IMR-90 (cell line): ENCODE measurements at regions not wholly inside any gene's neighbourhood (a gene's known extent, or its start where the extent isn't known, plus 50 kb on each side); places are given as distances from the start of the nearest gene placed in this dataset.

Experiments
- ATAC-seq: fragments of 200-7000 bp; cut with Tn5 transposase; 2 replicates; pipeline ENCODE4 v1.9.1; 2020; ENCODE audit warnings: low read depth, mild to moderate bottlenecking, moderate library complexity
- BruUV-seq: library from RNA; stranded (reverse); fragments of 400-500 nt; replicated peaks from 2 replicates; lab custom pipeline; 2021; lab: Mats Ljungman, UMichigan
- CTCF ChIA-PET: fragments of 300-600 bp; formaldehyde crosslinking; extraction: SDS; loops from one replicate; lab custom pipeline; 2021; ENCODE audit warnings: antibody characterized with exemption; lab: Yijun Ruan, JAX
- POLR2A ChIA-PET: fragments of 300-600 bp; sonication (Branson Sonifier 250); formaldehyde crosslinking; loops from one replicate; lab custom pipeline; 2022; ENCODE audit warnings: antibody characterized with exemption; ENCODE audit not compliant: unreplicated experiment; lab: Charles Lee
- DNase-seq: peaks from one replicate; pipeline ENCODE4 v3.0.0; 2013
- H2AFZ ChIP-seq: replicated peaks from 2 replicates; pipeline ENCODE3; 2013; ENCODE audit warnings: low read length, mild to moderate bottlenecking; ENCODE audit not compliant: poor library complexity
- H2AK5ac ChIP-seq: 2 replicates; pipeline ENCODE4 v1.6.1; 2013; ENCODE audit warnings: low read depth, low read length, inconsistent platforms
- H2AK9ac ChIP-seq: replicated peaks from 2 replicates; pipeline ENCODE3; 2013; ENCODE audit warnings: mild to moderate bottlenecking, low read depth, low read length, moderate library complexity; ENCODE audit not compliant: poor library complexity
- H2BK120ac ChIP-seq: 2 replicates; pipeline ENCODE4 v1.6.1; 2013; ENCODE audit warnings: low read depth, low read length, inconsistent platforms
- H2BK15ac ChIP-seq: 3 replicates; pipeline ENCODE4 v1.6.1; 2013; ENCODE audit warnings: low read depth, low read length, inconsistent platforms
- H2BK20ac ChIP-seq: 2 replicates; pipeline ENCODE4 v1.6.1; 2013; ENCODE audit warnings: low read depth, mild to moderate bottlenecking, inconsistent platforms, low read length, moderate library complexity
- H2BK5ac ChIP-seq: 2 replicates; pipeline ENCODE4 v1.6.1; 2013; ENCODE audit warnings: mild to moderate bottlenecking, low read depth, low read length, inconsistent platforms; ENCODE audit not compliant: poor library complexity, severe bottlenecking
- H3K14ac ChIP-seq: replicated peaks from 2 replicates; pipeline ENCODE4 v1.6.1; 2013; ENCODE audit warnings: low read depth, low read length, inconsistent platforms
- H3K18ac ChIP-seq: 2 replicates; pipeline ENCODE4 v1.6.1; 2013; ENCODE audit warnings: low read depth, low read length, control low read depth
- H3K23ac ChIP-seq: 2 replicates; pipeline ENCODE4 v1.6.1; 2013; ENCODE audit warnings: low read depth, low read length, inconsistent platforms
- H3K27ac ChIP-seq: 2 replicates; pipeline ENCODE4 v1.5.1; 2013; ENCODE audit warnings: mild to moderate bottlenecking, control low read depth, low read length; ENCODE audit not compliant: insufficient read depth
- H3K27me3 ChIP-seq: 2 replicates; pipeline ENCODE4 v1.6.1; 2013; ENCODE audit warnings: low read length; ENCODE audit not compliant: control insufficient read depth, insufficient read depth
- H3K36me3 ChIP-seq: 2 replicates; pipeline ENCODE4 v1.6.1; 2013; ENCODE audit warnings: low read length, mixed read lengths; ENCODE audit not compliant: control insufficient read depth, insufficient read depth
- H3K4ac ChIP-seq: 2 replicates; pipeline ENCODE4 v1.6.1; 2013; ENCODE audit warnings: low read depth, low read length, inconsistent platforms
- H3K4me1 ChIP-seq: 2 replicates; pipeline ENCODE4 v1.6.1; 2013; ENCODE audit warnings: low read length, mixed read lengths; ENCODE audit not compliant: control insufficient read depth, insufficient read depth
- H3K4me2 ChIP-seq: 2 replicates; pipeline ENCODE4 v1.6.1; 2013; ENCODE audit warnings: low read depth, mild to moderate bottlenecking, control low read depth, low read length, moderate library complexity
- H3K4me3 ChIP-seq: 2 replicates; pipeline ENCODE4 v1.5.1; 2013; ENCODE audit warnings: low read depth, mild to moderate bottlenecking, control low read depth, low read length, moderate library complexity; ENCODE audit not compliant: insufficient read depth
- H3K56ac ChIP-seq: 2 replicates; pipeline ENCODE4 v1.6.1; 2013; ENCODE audit warnings: low read length, inconsistent platforms; ENCODE audit not compliant: insufficient read depth; ENCODE audit errors: extremely low read depth
- H3K79me1 ChIP-seq, 2 experiments: 2 replicates each; pipeline ENCODE4 v1.6.1; 2013; ENCODE audit warnings: low read length in 2 of 2, inconsistent platforms in 1 of 2, low read depth in 1 of 2
- H3K9ac ChIP-seq: 2 replicates; pipeline ENCODE4 v1.6.1; 2013; ENCODE audit warnings: low read depth, low read length, control low read depth
- H3K9me1 ChIP-seq: 2 replicates; pipeline ENCODE4 v1.6.1; 2013; ENCODE audit warnings: low read length, inconsistent platforms; ENCODE audit not compliant: insufficient read depth
- H3K9me3 ChIP-seq: 2 replicates; pipeline ENCODE4 v1.6.1; 2013; ENCODE audit warnings: low read length; ENCODE audit not compliant: control insufficient read depth, insufficient read depth
- H4K20me1 ChIP-seq: 2 replicates; pipeline ENCODE4 v1.6.1; 2013; ENCODE audit warnings: low read length, inconsistent platforms; ENCODE audit not compliant: insufficient read depth
- H4K5ac ChIP-seq: 2 replicates; pipeline ENCODE4 v1.6.1; 2013; ENCODE audit warnings: mild to moderate bottlenecking, low read depth, low read length, control low read depth
- H4K8ac ChIP-seq, 2 experiments: 2 replicates each; pipeline ENCODE4 v1.6.1; 2013; ENCODE audit warnings: low read depth in 2 of 2, low read length in 2 of 2, control low read depth in 1 of 2, inconsistent platforms in 1 of 2
- H4K91ac ChIP-seq: 2 replicates; pipeline ENCODE4 v1.6.1; 2013; ENCODE audit warnings: low read depth, low read length, inconsistent platforms; ENCODE audit not compliant: insufficient read depth
- BHLHE40 ChIP-seq: fragments of 150-350 bp; IDR thresholded peaks from 2 replicates; pipeline ENCODE4 v1.6.1; 2016; ENCODE audit warnings: mild to moderate bottlenecking, low read depth, low read length
- CHD1 ChIP-seq: IDR thresholded peaks from 2 replicates; pipeline ENCODE4 v1.6.1; 2012; ENCODE audit warnings: low read depth, low read length, improper control_type of control experiment
- MAZ ChIP-seq: IDR thresholded peaks from 2 replicates; pipeline ENCODE4 v1.6.1; 2012; ENCODE audit warnings: low read depth, mild to moderate bottlenecking, low read length, improper control_type of control experiment, moderate library complexity, borderline replicate concordance
- MXI1 ChIP-seq: IDR thresholded peaks from 2 replicates; pipeline ENCODE4 v1.6.1; 2012; ENCODE audit warnings: low read depth, mild to moderate bottlenecking, low read length, moderate library complexity, borderline replicate concordance
- NFE2L2 ChIP-seq: fragments of 150-350 bp; IDR thresholded peaks from 2 replicates; pipeline ENCODE4 v1.6.1; 2016; ENCODE audit warnings: low read depth, mild to moderate bottlenecking, low read length
- POLR2A ChIP-seq: IDR thresholded peaks from 2 replicates; pipeline ENCODE4 v1.6.1; 2012; ENCODE audit warnings: mild to moderate bottlenecking, low read depth, low read length
- RAD21 ChIP-seq: IDR thresholded peaks from 2 replicates; pipeline ENCODE4 v1.6.1; 2012; ENCODE audit warnings: low read length, improper control_type of control experiment
- RFX5 ChIP-seq: IDR thresholded peaks from 2 replicates; pipeline ENCODE4 v1.8.0; 2012; ENCODE audit warnings: low read depth, mild to moderate bottlenecking, low read length, moderate library complexity
- WGBS, 2 experiments: methylation state at CpG; one replicate each; pipeline versions ENCODE4 v1.1.5 to v1.1.7; 2013; ENCODE audit warnings: missing lambda C conversion rate in 2 of 2; ENCODE audit not compliant: insufficient read length in 1 of 2; ENCODE audit errors: extremely low coverage in 2 of 2; 5-methylcytosine and 5-hydroxymethylcytosine counted together
- dilution Hi-C: fragments of 300-500 bp; cut with HindIII; formaldehyde crosslinking; loops from one replicate; pipeline ENCODE4 v1.14.3; 2018; ENCODE audit warnings: low sequenced_read_pairs; ENCODE audit not compliant: unreplicated experiment
- in situ Hi-C: fragments of 300-500 bp; cut with MboI; formaldehyde crosslinking; loops from 3 replicates; pipeline ENCODE4 v1.14.3; 2019; ENCODE audit warnings: low sequenced_read_pairs, inconsistent platforms, mixed read lengths
- intact Hi-C: fragments of 100-400 bp; cut with micrococcal nuclease; formaldehyde crosslinking; loops from 2 replicates; pipeline ENCODE4 v1.10.0; 2022
- TF ChIP-seq, protein P1 (sequence below): conservative IDR thresholded peaks from 2 replicates; pipeline ENCODE4 v1.5.1; 2012; ENCODE audit warnings: mild to moderate bottlenecking, low read depth, low read length, improper control_type of control experiment
- TF ChIP-seq, protein P2 (sequence below): fragments of 150-350 bp; IDR thresholded peaks from 2 replicates; pipeline ENCODE4 v1.6.1; 2017; ENCODE audit warnings: mild to moderate bottlenecking, antibody characterized with exemption, low read length, low read depth

DNA sequence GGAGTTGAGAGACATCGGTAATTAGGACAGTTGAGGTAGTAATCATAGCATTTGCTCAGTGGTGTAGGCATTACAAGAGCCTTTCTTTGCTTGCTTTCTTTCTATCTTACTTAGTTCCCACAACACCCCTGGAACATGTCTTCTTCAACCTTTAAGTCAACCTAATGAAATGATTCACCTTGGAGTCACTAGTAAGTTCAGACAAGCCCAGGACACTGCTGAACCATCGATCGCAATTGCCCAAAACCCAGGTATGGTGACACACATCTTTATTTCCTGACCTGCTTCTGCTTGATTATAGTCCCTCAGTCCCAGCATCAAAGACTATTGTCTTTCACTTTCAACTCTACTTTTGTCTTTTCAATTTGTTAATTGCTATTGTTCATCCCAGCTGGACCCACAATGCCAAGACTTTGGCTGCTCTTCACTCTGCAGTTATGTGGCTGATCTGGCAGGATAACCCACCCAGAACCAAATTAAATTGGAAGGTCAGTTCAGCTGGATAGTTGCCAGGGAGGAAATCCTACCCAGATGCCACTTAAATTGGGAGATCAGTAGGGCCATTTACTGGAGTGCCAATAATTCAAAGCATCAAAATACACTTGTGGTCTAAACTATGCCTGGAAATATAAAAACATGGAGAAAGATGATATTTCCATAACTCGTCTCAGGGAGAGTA is 272.9 kb downstream of the RWDD3 start:
- dilution Hi-C loops = no loop called here
- H2AK5ac ChIP-seq = no peak overlapping the region
- H3K18ac ChIP-seq = no peak overlapping the region
- POLR2A ChIA-PET = no interaction called here
- no peak overlapping the region for H3K27ac ChIP-seq
- no peak overlapping the region for H2AK9ac ChIP-seq
- no TSS peak for BruUV-seq
- H3K27me3 ChIP-seq = no peaks in the 10 kb centered on the region
- H4K20me1 ChIP-seq = no peaks in the 10 kb centered on the region
- intact Hi-C loops = no loop called here
- no peak overlapping the region for H3K4ac ChIP-seq
- no peaks in the 10 kb centered on the region for H3K9me3 ChIP-seq
- H3K56ac ChIP-seq = no peak overlapping the region
- H3K4me2 ChIP-seq = no peak overlapping the region
- in situ Hi-C loops = no loop called here
- TF ChIP-seq, protein P1, sequence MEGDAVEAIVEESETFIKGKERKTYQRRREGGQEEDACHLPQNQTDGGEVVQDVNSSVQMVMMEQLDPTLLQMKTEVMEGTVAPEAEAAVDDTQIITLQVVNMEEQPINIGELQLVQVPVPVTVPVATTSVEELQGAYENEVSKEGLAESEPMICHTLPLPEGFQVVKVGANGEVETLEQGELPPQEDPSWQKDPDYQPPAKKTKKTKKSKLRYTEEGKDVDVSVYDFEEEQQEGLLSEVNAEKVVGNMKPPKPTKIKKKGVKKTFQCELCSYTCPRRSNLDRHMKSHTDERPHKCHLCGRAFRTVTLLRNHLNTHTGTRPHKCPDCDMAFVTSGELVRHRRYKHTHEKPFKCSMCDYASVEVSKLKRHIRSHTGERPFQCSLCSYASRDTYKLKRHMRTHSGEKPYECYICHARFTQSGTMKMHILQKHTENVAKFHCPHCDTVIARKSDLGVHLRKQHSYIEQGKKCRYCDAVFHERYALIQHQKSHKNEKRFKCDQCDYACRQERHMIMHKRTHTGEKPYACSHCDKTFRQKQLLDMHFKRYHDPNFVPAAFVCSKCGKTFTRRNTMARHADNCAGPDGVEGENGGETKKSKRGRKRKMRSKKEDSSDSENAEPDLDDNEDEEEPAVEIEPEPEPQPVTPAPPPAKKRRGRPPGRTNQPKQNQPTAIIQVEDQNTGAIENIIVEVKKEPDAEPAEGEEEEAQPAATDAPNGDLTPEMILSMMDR = no peak
- TF ChIP-seq RAD21 = no peak
- TF ChIP-seq MAZ = no peak
- no peak for TF ChIP-seq CHD1
- TF ChIP-seq, protein P2, sequence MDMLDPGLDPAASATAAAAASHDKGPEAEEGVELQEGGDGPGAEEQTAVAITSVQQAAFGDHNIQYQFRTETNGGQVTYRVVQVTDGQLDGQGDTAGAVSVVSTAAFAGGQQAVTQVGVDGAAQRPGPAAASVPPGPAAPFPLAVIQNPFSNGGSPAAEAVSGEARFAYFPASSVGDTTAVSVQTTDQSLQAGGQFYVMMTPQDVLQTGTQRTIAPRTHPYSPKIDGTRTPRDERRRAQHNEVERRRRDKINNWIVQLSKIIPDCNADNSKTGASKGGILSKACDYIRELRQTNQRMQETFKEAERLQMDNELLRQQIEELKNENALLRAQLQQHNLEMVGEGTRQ = no peak
- TF ChIP-seq RFX5 = no peak
- no peak for TF ChIP-seq NFE2L2
- TF ChIP-seq POLR2A = no peak
- TF ChIP-seq BHLHE40 = no peak
- TF ChIP-seq MXI1 = no peak
- H3K23ac ChIP-seq = no peak overlapping the region
- no peak overlapping the region for H4K8ac ChIP-seq
- no peak overlapping the region for H2BK120ac ChIP-seq
- H3K9ac ChIP-seq = no peak overlapping the region
- no peak overlapping the region for H2BK15ac ChIP-seq
- CTCF ChIA-PET = no interaction called here
- H3K9me1 ChIP-seq = no peaks in the 10 kb centered on the region
- no peak overlapping the region for H2BK20ac ChIP-seq
- H2BK5ac ChIP-seq = no peak overlapping the region
- no peak overlapping the region for H3K4me3 ChIP-seq
- ATAC-seq (no peak), DNase-seq (no peak)
- 100% methylated on average over 2 of the region's 4 CpGs; no CpG with 5 or more reads in 1 of the 2 experiments for WGBS, 2 experiments
- H3K14ac ChIP-seq = no peak overlapping the region
- no peaks in the 10 kb centered on the region for H3K36me3 ChIP-seq
- H4K91ac ChIP-seq = no peak overlapping the region
- H2AFZ ChIP-seq = no peak overlapping the region
- H4K5ac ChIP-seq = no peak overlapping the region
- H3K4me1 ChIP-seq = no peaks in the 10 kb centered on the region
- H3K79me1 ChIP-seq = no peaks in the 10 kb centered on the region
